Psoas muscle (tissue), 7 donors: ENCODE measurements at regions not wholly inside any gene's neighbourhood (a gene's known extent, or its start where the extent isn't known, plus 50 kb on each side); places are given as distances from the start of the nearest gene placed in this dataset.
"Not testable (repeated sequence)": the region's sequence is repeated elsewhere in the genome, so short reads cannot be mapped to it uniquely, and the experiment has no call there.

ENCODE experiments used
- ATAC-seq, 4 donors: fragments of 200-7000 bp; cut with Tn5 transposase; one replicate each; pipeline ENCODE4 v1.9.1; 2020; ENCODE audit warnings: moderate library complexity in 3 of 4, mild to moderate bottlenecking in 2 of 4
- DNase-seq, 2 donors: peaks; one replicate each; pipeline ENCODE4 v3.0.0-alpha.2; 2020
- H3K27ac ChIP-seq: fragments of 200-600 bp; one replicate; pipeline ENCODE4 v1.8.0; 2022
- H3K27me3 ChIP-seq, 3 donors: fragments of 200-600 bp in 1 of 3; one replicate each; pipeline versions ENCODE4 v1.6.1 to v1.8.0; 2013 to 2022; ENCODE audit warnings: low read length in 2 of 3, mild to moderate bottlenecking in 2 of 3, moderate library complexity in 1 of 3; ENCODE audit not compliant: insufficient read depth in 3 of 3
- H3K36me3 ChIP-seq, 2 donors: fragments of 200-600 bp in 1 of 2; one replicate each; pipeline versions ENCODE4 v1.6.1 to v1.8.0; 2013 to 2022; ENCODE audit warnings: low read depth in 1 of 2, mild to moderate bottlenecking in 1 of 2, moderate library complexity in 1 of 2; ENCODE audit not compliant: insufficient read depth in 1 of 2
- H3K4me1 ChIP-seq: fragments of 200-600 bp; one replicate; pipeline ENCODE4 v1.8.0; 2022
- H3K4me3 ChIP-seq: fragments of 200-600 bp; one replicate; pipeline ENCODE4 v1.8.0; 2022; ENCODE audit warnings: mild to moderate bottlenecking
- H3K9me3 ChIP-seq: fragments of 200-600 bp; one replicate; pipeline ENCODE4 v1.8.0; 2022
- WGBS, 3 donors: extraction: QIAGEN DNeasy Blood & Tissue Kit; methylation state at CpG; one replicate each; pipeline versions ENCODE4 v1.1.6 to v1.1.7; 2013; 5-methylcytosine and 5-hydroxymethylcytosine counted together
- intact Hi-C, 2 donors: fragments of 100-400 bp; cut with DNase I; formaldehyde crosslinking; loops; one replicate each; pipeline versions ENCODE4 v1.11.0 to v1.14.2; 2022
- TF ChIP-seq, protein P1 (sequence below): fragments of 200-600 bp; IDR thresholded peaks from one replicate; pipeline ENCODE4 v1.8.0; 2022; ENCODE audit warnings: antibody characterized with exemption
- donor health status: healthy with polysubstance abuse.
- donor health status: DM: no; HTN: no; CAD: no; lungs with moderate emphysema.
- donor health status: Bipolar disorder and iron deficiency.
- donor health status: healthy.
- donor health status: DM: yes; HTN: yes; CAD: no.
- donor health status: DM: no; HTN: no; CAD: no.
- donor health status: DM: yes; HTN: yes; CAD: no.

DNA sequence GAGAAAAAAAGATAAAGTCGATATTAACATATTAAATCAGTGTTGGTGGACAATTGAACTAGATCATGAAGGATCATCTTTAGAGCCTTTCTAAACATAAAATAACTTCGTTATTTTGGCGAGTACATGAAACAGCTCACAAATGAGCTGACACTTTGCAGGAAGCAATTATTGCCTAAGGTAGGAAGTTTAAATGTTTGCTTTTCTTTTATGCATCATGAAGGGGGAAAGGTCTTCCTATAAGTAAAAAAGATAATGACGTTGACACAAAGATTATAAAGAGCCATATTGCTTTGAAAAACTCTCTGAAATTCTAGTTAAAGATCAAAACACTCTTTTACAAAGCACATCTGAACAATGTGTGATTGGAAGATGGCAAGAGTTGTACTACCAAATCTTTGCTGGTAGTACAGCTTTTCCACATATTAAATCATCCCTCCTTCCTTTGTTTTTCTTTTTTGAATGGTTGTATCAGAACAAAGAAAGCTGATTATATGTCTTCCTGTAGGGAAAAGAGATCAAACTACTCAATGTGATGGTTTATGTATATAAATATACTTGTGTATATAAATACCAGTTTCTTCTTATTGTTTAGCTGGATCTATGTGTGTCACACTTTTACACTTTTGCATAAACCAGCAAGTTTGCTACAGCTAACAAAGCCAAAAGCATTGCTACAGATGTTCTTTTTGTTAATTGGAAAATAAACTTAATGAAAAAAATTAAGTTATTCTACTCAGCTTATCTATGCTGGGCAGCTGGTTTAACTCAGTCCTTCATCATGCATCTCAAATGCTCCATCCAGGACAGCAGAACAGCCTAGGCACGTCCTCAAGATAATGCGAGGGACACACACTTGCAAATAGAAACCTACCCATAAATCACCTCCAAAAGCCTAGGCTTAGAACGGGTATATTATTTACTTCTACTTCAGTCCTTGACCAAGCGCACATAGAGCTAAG is 850.8 kb upstream of the ROBO1 start:
- Histone ChIP-seq H3K4me1 (no peaks in the 10 kb centered on the region), H3K27me3 (no peaks in the 10 kb centered on the region), H3K27ac (no peak overlapping the region), H3K36me3 (no peaks in the 10 kb centered on the region), H3K9me3 (no peaks in the 10 kb centered on the region), H3K4me3 (no peak overlapping the region)
- TF ChIP-seq, protein P1, sequence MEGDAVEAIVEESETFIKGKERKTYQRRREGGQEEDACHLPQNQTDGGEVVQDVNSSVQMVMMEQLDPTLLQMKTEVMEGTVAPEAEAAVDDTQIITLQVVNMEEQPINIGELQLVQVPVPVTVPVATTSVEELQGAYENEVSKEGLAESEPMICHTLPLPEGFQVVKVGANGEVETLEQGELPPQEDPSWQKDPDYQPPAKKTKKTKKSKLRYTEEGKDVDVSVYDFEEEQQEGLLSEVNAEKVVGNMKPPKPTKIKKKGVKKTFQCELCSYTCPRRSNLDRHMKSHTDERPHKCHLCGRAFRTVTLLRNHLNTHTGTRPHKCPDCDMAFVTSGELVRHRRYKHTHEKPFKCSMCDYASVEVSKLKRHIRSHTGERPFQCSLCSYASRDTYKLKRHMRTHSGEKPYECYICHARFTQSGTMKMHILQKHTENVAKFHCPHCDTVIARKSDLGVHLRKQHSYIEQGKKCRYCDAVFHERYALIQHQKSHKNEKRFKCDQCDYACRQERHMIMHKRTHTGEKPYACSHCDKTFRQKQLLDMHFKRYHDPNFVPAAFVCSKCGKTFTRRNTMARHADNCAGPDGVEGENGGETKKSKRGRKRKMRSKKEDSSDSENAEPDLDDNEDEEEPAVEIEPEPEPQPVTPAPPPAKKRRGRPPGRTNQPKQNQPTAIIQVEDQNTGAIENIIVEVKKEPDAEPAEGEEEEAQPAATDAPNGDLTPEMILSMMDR, result no peak
- intact Hi-C loops, result no loop called here
- WGBS, 3 donors, result 48 to 53% (median 48%) methylated on average over 8 of the region's 8 CpGs
- DNase-seq, result no peak
- no peak for ATAC-seq

DNA sequence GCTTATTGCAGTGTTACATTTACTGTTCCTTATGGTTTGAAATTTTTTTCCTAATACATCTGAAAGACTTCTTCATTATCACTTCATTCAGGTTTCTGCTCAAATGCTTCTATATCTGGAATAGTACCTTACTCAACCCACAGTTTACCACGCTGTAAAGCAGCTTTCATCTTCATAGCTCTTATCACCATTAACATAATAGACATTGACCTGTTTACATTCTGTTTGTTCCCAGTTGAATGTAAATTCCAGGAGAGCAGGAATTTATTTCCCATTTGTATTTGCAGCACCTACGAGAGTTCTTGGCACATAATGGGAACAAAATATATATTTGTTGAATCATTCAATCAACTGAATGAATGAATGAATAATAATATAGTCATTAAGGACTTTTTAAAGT is 844.6 kb upstream of the ROBO1 start:
- DNase-seq (no peak), ATAC-seq (no peak)
- TF ChIP-seq, protein P1, result no peak
- intact Hi-C loops, result no loop called here
- no peaks in the 10 kb centered on the region for H3K27me3 ChIP-seq
- no peaks in the 10 kb centered on the region for H3K9me3 ChIP-seq
- H3K27ac ChIP-seq, result no peak overlapping the region
- H3K36me3 ChIP-seq, result no peaks in the 10 kb centered on the region
- no peak overlapping the region for H3K4me3 ChIP-seq
- no peaks in the 10 kb centered on the region for H3K4me1 ChIP-seq
- WGBS, 3 donors, result 32 to 67% (median 42%) methylated on average over 2 of the region's 2 CpGs

DNA sequence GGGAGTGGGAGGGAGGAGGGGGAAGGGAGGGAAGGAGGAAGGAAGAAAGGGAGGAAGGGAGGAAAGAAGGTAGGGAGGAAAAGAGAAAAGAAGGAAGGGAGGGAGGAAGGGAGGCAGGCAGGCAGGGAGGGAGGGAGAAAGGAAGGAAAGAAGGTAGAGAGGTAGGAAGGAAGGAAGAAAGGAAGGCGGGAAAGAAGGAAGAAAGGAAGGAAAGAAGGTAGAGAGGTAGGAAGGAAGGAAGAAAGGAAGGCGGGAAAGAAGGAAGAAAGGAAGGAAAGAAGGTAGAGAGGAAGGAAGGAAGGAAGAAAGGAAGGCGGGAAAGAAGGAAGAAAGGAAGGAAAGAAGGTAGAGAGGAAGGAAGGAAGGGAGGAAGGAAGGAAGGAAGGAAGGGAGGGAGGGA is 840.3 kb upstream of the ROBO1 start:
- H3K4me1 ChIP-seq, DNase-seq, H3K9me3 ChIP-seq, H3K4me3 ChIP-seq, intact Hi-C loops, H3K27ac ChIP-seq, H3K27me3 ChIP-seq, H3K36me3 ChIP-seq, ATAC-seq: not testable (repeated sequence)
- 74 to 88% (median 86%) methylated on average over 3 of the region's 3 CpGs for WGBS, 3 donors

DNA sequence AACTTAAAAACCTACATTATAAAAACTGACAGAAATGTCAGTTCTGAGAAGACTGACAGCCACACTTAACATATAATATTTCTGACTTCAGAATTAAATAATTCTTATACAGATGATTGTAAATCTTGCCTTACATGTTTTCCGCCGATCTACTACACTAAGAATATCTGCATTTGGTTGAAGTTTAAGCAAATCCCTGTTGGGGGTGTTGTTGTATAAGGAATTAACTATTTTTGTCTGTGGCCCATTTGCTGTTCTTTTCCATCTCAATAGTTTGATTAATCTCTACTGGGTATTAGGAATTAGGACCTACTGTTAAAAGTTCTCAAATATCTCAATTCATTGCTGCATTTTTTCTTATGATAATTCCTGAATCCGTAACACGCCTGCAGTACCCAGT is 838.3 kb upstream of the ROBO1 start:
- TF ChIP-seq, protein P1, result no peak
- DNase-seq (no peak), ATAC-seq (no peak)
- no peaks in the 10 kb centered on the region for H3K36me3 ChIP-seq
- intact Hi-C loops, result no loop called here
- no peaks in the 10 kb centered on the region for H3K4me1 ChIP-seq
- no peaks in the 10 kb centered on the region for H3K9me3 ChIP-seq
- H3K27me3 ChIP-seq, result no peaks in the 10 kb centered on the region
- H3K4me3 ChIP-seq, result no peak overlapping the region
- no peak overlapping the region for H3K27ac ChIP-seq
- WGBS, 3 donors, result 70 to 77% (median 77%) methylated on average over 4 of the region's 4 CpGs

DNA sequence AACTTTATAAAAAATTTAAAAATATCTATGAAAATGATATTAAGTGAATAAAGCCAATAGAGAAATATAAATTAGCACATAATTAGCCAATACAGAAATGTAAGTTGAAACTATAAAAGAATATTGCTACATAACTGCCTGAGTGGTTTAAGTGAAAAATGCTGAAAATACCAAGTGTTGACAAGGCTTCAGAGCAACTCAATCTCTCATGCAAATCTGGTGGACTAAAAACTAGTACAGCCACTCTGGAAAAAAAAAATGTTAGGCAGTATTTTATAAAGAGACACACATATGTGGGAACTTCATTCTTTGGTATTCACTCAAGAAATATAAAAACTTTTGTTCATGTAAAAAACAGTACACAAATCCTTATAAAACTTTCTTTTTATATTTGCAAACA is 833.7 kb upstream of the ROBO1 start:
- no peak for DNase-seq
- Histone ChIP-seq H3K27ac (no peak overlapping the region), H3K4me3 (no peak overlapping the region), H3K27me3 (no peaks in the 10 kb centered on the region), H3K36me3 (no peaks in the 10 kb centered on the region), H3K9me3 (peaks cover 7% of the 10 kb centered on the region), H3K4me1 (no peaks in the 10 kb centered on the region)
- intact Hi-C loops, result no loop called here
- no peak for ATAC-seq
- TF ChIP-seq, protein P1, result no peak
